ENCODE measurements at regions not wholly inside any gene's neighbourhood (a gene's known extent, or its start where the extent isn't known, plus 50 kb on each side); places are given as distances from the start of the nearest gene placed in this dataset.

- Histone ChIP-seq H3K4me1 (no peaks in the 10 kb centered on the region), H3K9me3 (no peaks in the 10 kb centered on the region), H3K4me3 (replicated peaks in 1 of 3) (no peak overlapping the region), H3K36me3 (no peaks in the 10 kb centered on the region), H3K27me3 (no peaks in the 10 kb centered on the region), H3K27ac (no peak overlapping the region)
- no peak for TF ChIP-seq POLR2A (IDR thresholded peaks at IDR 0.05)
- no peak for TF ChIP-seq CTCF (IDR thresholded peaks at IDR 0.05)
- intact Hi-C loops (cut with DNase I) = no loop called here
- no peak for DNase-seq
- 49 to 54% methylated on average over 5 of the region's 5 CpGs for WGBS, 2 donors
Measured at GRCh38 chr2:65489269-65489668, 56.9 kb upstream of the SPRED2 start.

- no peak for TF ChIP-seq POLR2A (IDR thresholded peaks at IDR 0.05)
- H3K4me3 ChIP-seq (replicated peaks in 1 of 3) = no peak overlapping the region
- intact Hi-C loops (cut with DNase I) = no loop called here
- no peaks in the 10 kb centered on the region for H3K27me3 ChIP-seq
- no peak for DNase-seq
- no peaks in the 10 kb centered on the region for H3K9me3 ChIP-seq
- H3K36me3 ChIP-seq = no peaks in the 10 kb centered on the region
- no peaks in the 10 kb centered on the region for H3K4me1 ChIP-seq
- 87 to 89% methylated on average over 3 of the region's 3 CpGs for WGBS, 2 donors
- H3K27ac ChIP-seq = no peak overlapping the region
Measured at GRCh38 chr2:65488527-65488926, 56.1 kb upstream of the SPRED2 start.

- no peak overlapping the region for H3K27ac ChIP-seq
- no peaks in the 10 kb centered on the region for H3K27me3 ChIP-seq
- no peaks in the 10 kb centered on the region for H3K4me1 ChIP-seq
- DNase-seq = no peak
- TF ChIP-seq CTCF (IDR thresholded peaks at IDR 0.05) (no peak), POLR2A (IDR thresholded peaks at IDR 0.05) (no peak)
- WGBS, 2 donors = 59 to 71% methylated on average over 5 of the region's 5 CpGs
- intact Hi-C loops (cut with DNase I) = no loop called here
- H3K4me3 ChIP-seq (replicated peaks in 1 of 3) = no peak overlapping the region
- H3K36me3 ChIP-seq = no peaks in the 10 kb centered on the region
- H3K9me3 ChIP-seq = no peaks in the 10 kb centered on the region
Measured at GRCh38 chr2:65487404-65487803, 55.0 kb upstream of the SPRED2 start.

- DNase-seq = no peak
- no peak for TF ChIP-seq POLR2A (IDR thresholded peaks at IDR 0.05)
- TF ChIP-seq CTCF (IDR thresholded peaks at IDR 0.05) = no peak
- Histone ChIP-seq H3K4me1 (no peaks in the 10 kb centered on the region), H3K36me3 (no peaks in the 10 kb centered on the region), H3K27ac (no peak overlapping the region), H3K4me3 (replicated peaks in 1 of 3) (no peak overlapping the region), H3K9me3 (no peaks in the 10 kb centered on the region), H3K27me3 (no peaks in the 10 kb centered on the region)
- 96 to 98% methylated on average over 4 of the region's 4 CpGs for WGBS, 2 donors
- intact Hi-C loops (cut with DNase I) = no loop called here
Measured at GRCh38 chr2:65486802-65487201, 54.4 kb upstream of the SPRED2 start.

- intact Hi-C loops (cut with DNase I) = no loop called here
- H3K27me3 ChIP-seq = no peaks in the 10 kb centered on the region
Measured at GRCh38 chr2:65486282-65486681, 53.9 kb upstream of the SPRED2 start.

More at GRCh38 chr2:65486282-65486681, 53.9 kb upstream of the SPRED2 start:
- no peak overlapping the region for H3K27ac ChIP-seq
- H3K36me3 ChIP-seq = no peaks in the 10 kb centered on the region
- TF ChIP-seq CTCF (IDR thresholded peaks at IDR 0.05) (no peak), POLR2A (IDR thresholded peaks at IDR 0.05) (no peak)
- H3K4me3 ChIP-seq (replicated peaks in 1 of 3) = no peak overlapping the region
- H3K4me1 ChIP-seq = no peaks in the 10 kb centered on the region
- WGBS, 2 donors = 97 to 100% methylated on average over 2 of the region's 2 CpGs
- H3K9me3 ChIP-seq = no peaks in the 10 kb centered on the region
- DNase-seq = no peak
